ENCODE measurements at regions not wholly inside any gene's neighbourhood (a gene's known extent, or its start where the extent isn't known, plus 50 kb on each side); places are given as distances from the start of the nearest gene placed in this dataset.

GRCh38 chr9:119509291-119509905, 140.2 kb upstream of the BRINP1 start:
- DNase-seq (no peak), ATAC-seq (no peak)
- H3K27ac ChIP-seq = no peak overlapping the region
- no peaks in the 10 kb centered on the region for H3K4me1 ChIP-seq
- no peaks in the 10 kb centered on the region for H3K36me3 ChIP-seq (ENCODE audit: insufficient read depth in 1 of 2, low read depth in 1 of 2)
- TF ChIP-seq CTCF (IDR thresholded peaks at IDR 0.05) = no peak
- intact Hi-C loops (cut with DNase I) = no loop called here
- H3K4me3 ChIP-seq = no peak overlapping the region
- H3K9me3 ChIP-seq = no peaks in the 10 kb centered on the region
- WGBS, 3 donors = 71 to 84% (median 78%) methylated on average over 2 of the region's 2 CpGs
- no peaks in the 10 kb centered on the region for H3K27me3 ChIP-seq (ENCODE audit: insufficient read depth in 3 of 3, low read length in 2 of 3)

- no peak for TF ChIP-seq CTCF (IDR thresholded peaks at IDR 0.05)
- no peak overlapping the region for H3K27ac ChIP-seq
- ATAC-seq (no peak), DNase-seq (no peak)
- peaks cover 0 to 1% (median 0%) of the 10 kb centered on the region in 3 donors for H3K27me3 ChIP-seq (ENCODE audit: insufficient read depth in 3 of 3, low read length in 2 of 3)
- H3K36me3 ChIP-seq (ENCODE audit: insufficient read depth in 1 of 2, low read depth in 1 of 2) = no peaks in the 10 kb centered on the region
- no peaks in the 10 kb centered on the region for H3K9me3 ChIP-seq
- 70 to 84% (median 74%) methylated on average over 3 of the region's 3 CpGs for WGBS, 3 donors
- H3K4me3 ChIP-seq = no peak overlapping the region
- no peaks in the 10 kb centered on the region for H3K4me1 ChIP-seq
- intact Hi-C loops (cut with DNase I) = no loop called here
Observed at GRCh38 chr9:119501374-119501773, 132.1 kb upstream of the BRINP1 start.

GRCh38 chr9:119500072-119500771, 131.0 kb upstream of the BRINP1 start:
- intact Hi-C loops (cut with DNase I) = no loop called here
- no peak for TF ChIP-seq CTCF (IDR thresholded peaks at IDR 0.05)
- no peaks in the 10 kb centered on the region for H3K36me3 ChIP-seq (ENCODE audit: insufficient read depth in 1 of 2, low read depth in 1 of 2)
- ATAC-seq (no peak), DNase-seq (no peak)
- H3K27me3 ChIP-seq (ENCODE audit: insufficient read depth in 3 of 3, low read length in 2 of 3) = peaks cover 0 to 1% (median 0%) of the 10 kb centered on the region in 3 donors
- WGBS, 3 donors = 33 to 40% (median 37%) methylated on average over 6 of the region's 6 CpGs
- H3K4me1 ChIP-seq = no peaks in the 10 kb centered on the region
- H3K4me3 ChIP-seq = no peak overlapping the region
- H3K9me3 ChIP-seq = no peaks in the 10 kb centered on the region
- H3K27ac ChIP-seq = no peak overlapping the region

- Histone ChIP-seq H3K4me1 (no peaks in the 10 kb centered on the region), H3K27ac (no peak overlapping the region), H3K27me3 (ENCODE audit: insufficient read depth in 3 of 3, low read length in 2 of 3) (no peaks in the 10 kb centered on the region), H3K4me3 (no peak overlapping the region), H3K9me3 (no peaks in the 10 kb centered on the region), H3K36me3 (ENCODE audit: insufficient read depth in 1 of 2, low read depth in 1 of 2) (no peaks in the 10 kb centered on the region)
- DNase-seq = no peak
- intact Hi-C loops (cut with DNase I) = no loop called here
- no peak for ATAC-seq
- no peak for TF ChIP-seq CTCF (IDR thresholded peaks at IDR 0.05)
- 56 to 61% (median 56%) methylated on average over 6 of the region's 6 CpGs for WGBS, 3 donors
Observed at GRCh38 chr9:119487118-119487827, 118.0 kb upstream of the BRINP1 start.

All from psoas muscle (tissue), 7 donors.